Vagina (tissue), 2 donors: ENCODE measurements at regions not wholly inside any gene's neighbourhood (a gene's known extent, or its start where the extent isn't known, plus 50 kb on each side); places are given as distances from the start of the nearest gene placed in this dataset.

Experiments used
- DNase-seq, 2 donors: peaks; one replicate each; pipeline ENCODE4 v3.0.0-alpha.2; 2017; ENCODE audit errors: extremely low spot score in 2 of 2
- H3K27ac ChIP-seq: fragments of 200-600 bp; sonication (generic); one replicate; pipeline ENCODE4 v1.5.1; 2019
- H3K27me3 ChIP-seq: fragments of 200-600 bp; sonication (generic); one replicate; pipeline ENCODE4 v1.5.1; 2019
- H3K36me3 ChIP-seq, 2 donors: fragments of 200-600 bp; sonication (generic); one replicate each; pipeline ENCODE4 v1.5.1; 2017 to 2019
- H3K4me1 ChIP-seq: fragments of 200-600 bp; sonication (generic); one replicate; pipeline ENCODE4 v1.5.1; 2019
- H3K4me3 ChIP-seq, 2 donors: fragments of 200-600 bp; sonication (generic); 1 replicate in 1 of 2; 2 replicates in 1 of 2; pipeline ENCODE4 v1.5.1; 2016 to 2019
- H3K9me3 ChIP-seq: fragments of 200-600 bp; sonication (generic); one replicate; pipeline ENCODE4 v1.5.1; 2019
- CTCF ChIP-seq, 3 experiments: fragments of 450-650 bp in 2 of 3; fragments of 200-600 bp in 1 of 3; sonication (generic) in 1 of 3; IDR thresholded peaks; one replicate each; pipeline ENCODE4 v1.5.1; 2017 to 2019; ENCODE audit warnings: antibody characterized with exemption in 3 of 3, mild to moderate bottlenecking in 2 of 3, moderate library complexity in 2 of 3
- POLR2A ChIP-seq, 2 donors: fragments of 450-650 bp; IDR thresholded peaks; one replicate each; pipeline ENCODE4 v1.6.1; 2017; ENCODE audit warnings: antibody characterized with exemption in 2 of 2, mild to moderate bottlenecking in 2 of 2, moderate library complexity in 2 of 2
- POLR2AphosphoS5 ChIP-seq, 2 donors: sonication (generic); formaldehyde crosslinking; IDR thresholded peaks; one replicate each; pipeline ENCODE4 v1.9.0; 2017; ENCODE audit warnings: antibody characterized with exemption in 2 of 2, mild to moderate bottlenecking in 2 of 2, low read depth in 1 of 2; ENCODE audit not compliant: insufficient read depth in 1 of 2
- intact Hi-C: fragments of 100-400 bp; cut with DNase I; formaldehyde crosslinking; loops from one replicate; pipeline ENCODE4 v1.15.1; 2023

GRCh38 chr1:194602184-194602583 is 1415.8 kb upstream of the B3GALT2 start:
- Histone ChIP-seq H3K9me3 (no peaks in the 10 kb centered on the region), H3K36me3 (no peaks in the 10 kb centered on the region), H3K27me3 (no peaks in the 10 kb centered on the region), H3K4me3 (no peak overlapping the region), H3K4me1 (no peaks in the 10 kb centered on the region), H3K27ac (no peak overlapping the region)
- intact Hi-C loops = no loop called here
- no peak for DNase-seq
- TF ChIP-seq POLR2A (IDR thresholded peaks at IDR 0.05) (no peak), CTCF (IDR thresholded peaks at IDR 0.05) (no peak), POLR2AphosphoS5 (IDR thresholded peaks at IDR 0.05; ENCODE audit: insufficient read depth in 1 of 2, low read depth in 1 of 2) (no peak)

- Histone ChIP-seq H3K4me1 (no peaks in the 10 kb centered on the region), H3K4me3 (no peak overlapping the region), H3K9me3 (no peaks in the 10 kb centered on the region), H3K27me3 (no peaks in the 10 kb centered on the region), H3K36me3 (no peaks in the 10 kb centered on the region), H3K27ac (no peak overlapping the region)
- no peak for TF ChIP-seq POLR2A (IDR thresholded peaks at IDR 0.05)
- TF ChIP-seq CTCF (IDR thresholded peaks at IDR 0.05) = no peak
- no peak for TF ChIP-seq POLR2AphosphoS5 (IDR thresholded peaks at IDR 0.05; ENCODE audit: insufficient read depth in 1 of 2, low read depth in 1 of 2)
- intact Hi-C loops = no loop called here
- no peak for DNase-seq
Measured at GRCh38 chr1:194600716-194601115, 1414.3 kb upstream of the B3GALT2 start.

- H3K4me1 ChIP-seq = no peaks in the 10 kb centered on the region
- no peak overlapping the region for H3K4me3 ChIP-seq
- DNase-seq = no peak
- no peaks in the 10 kb centered on the region for H3K9me3 ChIP-seq
- H3K27me3 ChIP-seq = no peaks in the 10 kb centered on the region
- no peak overlapping the region for H3K27ac ChIP-seq
- TF ChIP-seq POLR2AphosphoS5 (IDR thresholded peaks at IDR 0.05; ENCODE audit: insufficient read depth in 1 of 2, low read depth in 1 of 2) (no peak), POLR2A (IDR thresholded peaks at IDR 0.05) (no peak), CTCF (IDR thresholded peaks at IDR 0.05) (no peak)
- H3K36me3 ChIP-seq = no peaks in the 10 kb centered on the region
- intact Hi-C loops = no loop called here
Measured at GRCh38 chr1:194598098-194598497, 1411.7 kb upstream of the B3GALT2 start.

GRCh38 chr1:194586302-194586701 is 1399.9 kb upstream of the B3GALT2 start:
- Histone ChIP-seq H3K9me3 (no peaks in the 10 kb centered on the region), H3K4me3 (no peak overlapping the region), H3K27me3 (no peaks in the 10 kb centered on the region), H3K36me3 (no peaks in the 10 kb centered on the region), H3K4me1 (no peaks in the 10 kb centered on the region), H3K27ac (no peak overlapping the region)
- intact Hi-C loops = no loop called here
- TF ChIP-seq POLR2A (IDR thresholded peaks at IDR 0.05) = no peak
- no peak for TF ChIP-seq CTCF (IDR thresholded peaks at IDR 0.05)
- no peak for TF ChIP-seq POLR2AphosphoS5 (IDR thresholded peaks at IDR 0.05; ENCODE audit: insufficient read depth in 1 of 2, low read depth in 1 of 2)
- DNase-seq = no peak

- intact Hi-C loops = no loop called here
- DNase-seq = no peak
- Histone ChIP-seq H3K9me3 (no peaks in the 10 kb centered on the region), H3K4me3 (no peak overlapping the region), H3K27me3 (no peaks in the 10 kb centered on the region), H3K36me3 (no peaks in the 10 kb centered on the region), H3K27ac (no peak overlapping the region), H3K4me1 (no peaks in the 10 kb centered on the region)
- TF ChIP-seq POLR2A (IDR thresholded peaks at IDR 0.05) = no peak
- no peak for TF ChIP-seq POLR2AphosphoS5 (IDR thresholded peaks at IDR 0.05; ENCODE audit: insufficient read depth in 1 of 2, low read depth in 1 of 2)
- no peak for TF ChIP-seq CTCF (IDR thresholded peaks at IDR 0.05)
Measured at GRCh38 chr1:194584052-194584451, 1397.6 kb upstream of the B3GALT2 start.
